HL-60 (cell line): ENCODE measurements at regions not wholly inside any gene's neighbourhood (a gene's known extent, or its start where the extent isn't known, plus 50 kb on each side); places are given as distances from the start of the nearest gene placed in this dataset.
A peak's percentile ranks its signal among the peaks of the same experiment; 100 is the strongest.

Source experiments
- DNase-seq, 2 experiments: peaks; one replicate each; pipeline ENCODE4 v3.0.0-alpha.2; 2010 to 2020; ENCODE audit warnings: low read depth in 1 of 2, low spot score in 1 of 2
- H3K27ac ChIP-seq: fragments of 250-450 bp; sonication (Bioruptor Pico); replicated peaks from 2 replicates; pipeline ENCODE4 v1.5.1; 2020; ENCODE audit warnings: mild to moderate bottlenecking, moderate library complexity
- H3K27me3 ChIP-seq: fragments of 250-450 bp; sonication (Bioruptor Pico); 2 replicates; pipeline ENCODE4 v1.5.1; 2021; ENCODE audit warnings: mild to moderate bottlenecking, moderate library complexity; ENCODE audit not compliant: insufficient read depth, poor library complexity, severe bottlenecking
- H3K4me3 ChIP-seq: replicated peaks from 2 replicates; pipeline ENCODE4 v1.5.1; 2011; ENCODE audit warnings: mild to moderate bottlenecking, control low read depth, low read length; ENCODE audit not compliant: insufficient read depth
- GABPA ChIP-seq: IDR thresholded peaks from 2 replicates; pipeline ENCODE4 v1.6.1; 2012; ENCODE audit warnings: low read depth
- POLR2AphosphoS5 ChIP-seq: IDR thresholded peaks from 2 replicates; pipeline ENCODE4 v1.6.1; 2012; ENCODE audit warnings: low read depth
- SPI1 ChIP-seq: IDR thresholded peaks from 2 replicates; pipeline ENCODE4 v1.6.1; 2012; ENCODE audit warnings: low read depth, mild to moderate bottlenecking, borderline replicate concordance
- TF ChIP-seq, protein P1 (sequence below): IDR thresholded peaks from one replicate; pipeline ENCODE4 v1.5.1; 2011; ENCODE audit warnings: low read length, control low read depth, inconsistent platforms; ENCODE audit not compliant: insufficient read depth
- TF ChIP-seq, protein P2 (sequence below): IDR thresholded peaks from 2 replicates; pipeline ENCODE4 v1.6.1; 2012; ENCODE audit warnings: low read depth; ENCODE audit not compliant: insufficient replicate concordance

DNA sequence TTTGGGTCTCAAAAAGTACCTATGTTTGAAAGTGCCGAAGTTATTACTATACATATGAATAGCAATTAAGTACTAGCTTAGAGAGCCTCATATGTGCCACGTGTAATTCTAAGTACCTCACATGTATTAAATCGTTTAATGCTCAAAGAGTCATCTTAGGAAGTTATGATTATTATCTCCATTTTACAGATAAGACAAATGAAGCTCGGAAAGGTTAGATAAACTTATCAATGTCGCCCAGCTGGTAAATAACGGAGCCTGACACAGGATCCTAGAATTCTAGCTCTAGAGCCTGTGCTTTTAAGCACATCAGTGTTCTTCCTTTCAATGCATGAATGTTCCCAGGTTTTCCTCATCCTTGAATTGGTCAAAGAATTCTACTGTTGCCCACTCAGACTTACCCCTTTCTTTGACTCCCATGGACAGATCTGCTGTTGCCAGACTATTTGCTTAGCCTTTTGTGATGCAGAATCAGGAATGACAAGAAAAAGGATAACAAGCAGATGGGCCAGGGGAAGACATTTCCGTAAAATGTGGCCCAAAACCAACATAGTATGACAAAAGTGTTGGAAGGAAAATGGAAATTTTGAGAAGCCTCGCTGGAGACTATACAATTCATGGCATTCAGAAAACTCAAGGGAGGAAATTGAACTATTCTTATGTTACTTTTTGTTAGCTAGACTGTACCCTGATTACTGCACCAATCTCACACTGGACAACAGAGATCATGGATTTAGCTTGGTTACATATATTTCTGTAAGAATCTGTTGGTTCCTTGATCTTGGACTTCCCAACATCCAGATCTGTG lies 237.1 kb upstream of the CITED2 start:
- Histone ChIP-seq H3K27me3 (no peaks in the 10 kb centered on the region), H3K27ac (peak overlapping the region; percentile 52), H3K4me3 (no peak overlapping the region)
- DNase-seq: no peak
- TF ChIP-seq, protein P1, sequence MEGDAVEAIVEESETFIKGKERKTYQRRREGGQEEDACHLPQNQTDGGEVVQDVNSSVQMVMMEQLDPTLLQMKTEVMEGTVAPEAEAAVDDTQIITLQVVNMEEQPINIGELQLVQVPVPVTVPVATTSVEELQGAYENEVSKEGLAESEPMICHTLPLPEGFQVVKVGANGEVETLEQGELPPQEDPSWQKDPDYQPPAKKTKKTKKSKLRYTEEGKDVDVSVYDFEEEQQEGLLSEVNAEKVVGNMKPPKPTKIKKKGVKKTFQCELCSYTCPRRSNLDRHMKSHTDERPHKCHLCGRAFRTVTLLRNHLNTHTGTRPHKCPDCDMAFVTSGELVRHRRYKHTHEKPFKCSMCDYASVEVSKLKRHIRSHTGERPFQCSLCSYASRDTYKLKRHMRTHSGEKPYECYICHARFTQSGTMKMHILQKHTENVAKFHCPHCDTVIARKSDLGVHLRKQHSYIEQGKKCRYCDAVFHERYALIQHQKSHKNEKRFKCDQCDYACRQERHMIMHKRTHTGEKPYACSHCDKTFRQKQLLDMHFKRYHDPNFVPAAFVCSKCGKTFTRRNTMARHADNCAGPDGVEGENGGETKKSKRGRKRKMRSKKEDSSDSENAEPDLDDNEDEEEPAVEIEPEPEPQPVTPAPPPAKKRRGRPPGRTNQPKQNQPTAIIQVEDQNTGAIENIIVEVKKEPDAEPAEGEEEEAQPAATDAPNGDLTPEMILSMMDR: no peak
- TF ChIP-seq POLR2AphosphoS5 (no peak), SPI1 (no peak), GABPA (no peak)
- TF ChIP-seq, protein P2, sequence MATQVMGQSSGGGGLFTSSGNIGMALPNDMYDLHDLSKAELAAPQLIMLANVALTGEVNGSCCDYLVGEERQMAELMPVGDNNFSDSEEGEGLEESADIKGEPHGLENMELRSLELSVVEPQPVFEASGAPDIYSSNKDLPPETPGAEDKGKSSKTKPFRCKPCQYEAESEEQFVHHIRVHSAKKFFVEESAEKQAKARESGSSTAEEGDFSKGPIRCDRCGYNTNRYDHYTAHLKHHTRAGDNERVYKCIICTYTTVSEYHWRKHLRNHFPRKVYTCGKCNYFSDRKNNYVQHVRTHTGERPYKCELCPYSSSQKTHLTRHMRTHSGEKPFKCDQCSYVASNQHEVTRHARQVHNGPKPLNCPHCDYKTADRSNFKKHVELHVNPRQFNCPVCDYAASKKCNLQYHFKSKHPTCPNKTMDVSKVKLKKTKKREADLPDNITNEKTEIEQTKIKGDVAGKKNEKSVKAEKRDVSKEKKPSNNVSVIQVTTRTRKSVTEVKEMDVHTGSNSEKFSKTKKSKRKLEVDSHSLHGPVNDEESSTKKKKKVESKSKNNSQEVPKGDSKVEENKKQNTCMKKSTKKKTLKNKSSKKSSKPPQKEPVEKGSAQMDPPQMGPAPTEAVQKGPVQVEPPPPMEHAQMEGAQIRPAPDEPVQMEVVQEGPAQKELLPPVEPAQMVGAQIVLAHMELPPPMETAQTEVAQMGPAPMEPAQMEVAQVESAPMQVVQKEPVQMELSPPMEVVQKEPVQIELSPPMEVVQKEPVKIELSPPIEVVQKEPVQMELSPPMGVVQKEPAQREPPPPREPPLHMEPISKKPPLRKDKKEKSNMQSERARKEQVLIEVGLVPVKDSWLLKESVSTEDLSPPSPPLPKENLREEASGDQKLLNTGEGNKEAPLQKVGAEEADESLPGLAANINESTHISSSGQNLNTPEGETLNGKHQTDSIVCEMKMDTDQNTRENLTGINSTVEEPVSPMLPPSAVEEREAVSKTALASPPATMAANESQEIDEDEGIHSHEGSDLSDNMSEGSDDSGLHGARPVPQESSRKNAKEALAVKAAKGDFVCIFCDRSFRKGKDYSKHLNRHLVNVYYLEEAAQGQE: no peak

DNA sequence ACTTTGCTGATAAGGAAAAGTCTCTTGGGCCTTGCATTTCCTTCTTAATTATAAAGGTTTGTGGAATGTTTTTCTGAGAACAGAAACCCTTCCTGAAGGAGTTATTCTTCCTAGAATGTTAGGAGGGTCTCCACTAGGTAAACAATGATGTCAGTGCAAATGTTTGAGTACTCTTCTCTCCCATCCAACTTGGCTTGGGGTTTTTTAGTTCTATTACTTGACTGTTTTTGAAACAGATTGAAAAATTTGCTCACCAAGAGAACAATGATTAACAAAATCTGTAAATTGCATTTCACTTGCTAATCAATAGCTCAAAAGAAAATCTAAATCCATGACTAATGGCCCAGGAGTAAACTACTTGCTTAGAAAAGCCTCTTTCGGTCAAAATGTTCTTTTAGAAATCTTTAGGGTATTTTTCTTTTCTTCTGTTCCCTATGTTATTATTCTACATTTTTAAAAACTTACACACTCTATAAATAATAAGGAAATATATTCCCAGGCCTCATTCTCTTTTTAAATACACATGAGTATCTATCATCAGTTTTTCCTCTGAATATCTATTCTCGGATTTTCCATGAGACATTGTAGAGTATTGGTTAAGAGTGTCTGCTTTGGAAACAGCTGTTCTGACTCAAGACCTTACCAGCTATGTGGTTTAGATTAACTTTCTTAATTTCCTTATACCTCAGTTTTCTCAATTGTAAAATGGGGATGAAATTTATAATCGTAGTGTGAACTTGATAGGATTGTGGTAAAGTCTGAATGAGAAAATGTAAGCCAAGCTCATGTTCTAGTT lies 234.2 kb upstream of the CITED2 start:
- no peaks in the 10 kb centered on the region for H3K27me3 ChIP-seq
- no peak for TF ChIP-seq GABPA
- TF ChIP-seq, protein P1: no peak
- no peak for TF ChIP-seq POLR2AphosphoS5
- TF ChIP-seq, protein P2: no peak
- no peak for TF ChIP-seq SPI1
- DNase-seq: no peak
- no peak overlapping the region for H3K27ac ChIP-seq
- H3K4me3 ChIP-seq: no peak overlapping the region

GRCh38 chr6:139605350-139605749 lies 230.9 kb upstream of the CITED2 start:
- Histone ChIP-seq H3K27ac (no peak overlapping the region), H3K27me3 (no peaks in the 10 kb centered on the region), H3K4me3 (no peak overlapping the region)
- no peak for TF ChIP-seq POLR2AphosphoS5
- TF ChIP-seq, protein P1: no peak
- no peak for TF ChIP-seq SPI1
- TF ChIP-seq, protein P2: no peak
- no peak for TF ChIP-seq GABPA
- DNase-seq: no peak
